Nephron progenitor cell (in vitro differentiated cells): ENCODE measurements at regions not wholly inside any gene's neighbourhood (a gene's known extent, or its start where the extent isn't known, plus 50 kb on each side); places are given as distances from the start of the nearest gene placed in this dataset.
A peak's percentile ranks its signal among the peaks of the same experiment; 100 is the strongest.
"Not testable (repeated sequence)": the region's sequence is repeated elsewhere in the genome, so short reads cannot be mapped to it uniquely, and the experiment has no call there.

Experiments
- DNase-seq: peaks from one replicate; pipeline ENCODE4 v3.0.0; 2021
- H3K27ac Mint-ChIP-seq: 2 replicates; pipeline ENCODE4 v1.8.0; 2021; ENCODE audit warnings: mild to moderate bottlenecking, moderate library complexity, mixed read lengths
- H3K27me3 Mint-ChIP-seq: 2 replicates; pipeline ENCODE4 v1.8.0; 2021; ENCODE audit warnings: mild to moderate bottlenecking, low read depth, mixed read lengths; ENCODE audit not compliant: poor library complexity
- H3K36me3 Mint-ChIP-seq: 2 replicates; pipeline ENCODE4 v1.8.0; 2021; ENCODE audit warnings: low read depth, mixed read lengths
- H3K4me1 Mint-ChIP-seq: 2 replicates; pipeline ENCODE4 v1.8.0; 2021; ENCODE audit warnings: mixed read lengths
- H3K4me3 Mint-ChIP-seq: 2 replicates; pipeline ENCODE4 v1.8.0; 2021; ENCODE audit warnings: mild to moderate bottlenecking, moderate library complexity, mixed read lengths
- H3K9me3 Mint-ChIP-seq: 2 replicates; pipeline ENCODE4 v1.8.0; 2021; ENCODE audit warnings: mild to moderate bottlenecking, moderate library complexity, mixed read lengths
- TF ChIP-seq, protein P1 (sequence below): fragments of 200-600 bp; sonication (generic); IDR thresholded peaks from 2 replicates; pipeline ENCODE4 v1.5.0; 2021; ENCODE audit warnings: antibody characterized with exemption

- H3K4me1 Mint-ChIP-seq: peaks cover 14% of the 10 kb centered on the region
These were observed 1222.1 kb downstream of the OTOL1 start for GRCh38 chr3:162718697-162719096.

DNA sequence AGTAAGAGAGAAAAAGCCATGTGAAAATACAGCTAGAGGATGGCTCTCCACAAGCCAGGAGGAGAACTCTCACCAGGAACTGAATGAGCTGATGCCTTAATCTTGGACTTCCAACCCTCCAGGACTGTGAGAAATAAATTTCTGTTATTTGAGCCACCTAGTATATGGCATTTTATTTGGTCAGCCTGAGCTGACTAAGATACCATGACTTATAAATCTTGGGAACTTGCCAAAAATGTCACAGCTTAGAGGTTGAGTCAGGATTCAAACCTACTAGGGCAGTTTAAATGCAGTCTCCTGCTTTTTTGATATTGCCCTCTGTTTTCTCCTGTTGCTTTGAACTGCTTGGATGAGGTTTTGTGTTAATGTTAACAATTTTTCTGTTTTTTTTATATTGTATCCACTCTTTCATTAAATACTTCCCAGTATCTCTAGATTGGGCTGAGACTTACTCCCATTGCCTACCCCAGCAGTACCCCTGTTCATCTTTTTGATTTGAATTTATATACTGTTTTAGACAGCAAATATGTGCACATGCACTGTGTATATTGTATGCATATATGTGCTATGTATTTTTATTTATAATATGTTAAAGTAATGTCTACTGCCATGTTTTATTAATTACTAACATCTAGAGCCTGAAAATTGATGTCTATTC is 1223.2 kb downstream of the OTOL1 start:
- TF ChIP-seq, protein P1, sequence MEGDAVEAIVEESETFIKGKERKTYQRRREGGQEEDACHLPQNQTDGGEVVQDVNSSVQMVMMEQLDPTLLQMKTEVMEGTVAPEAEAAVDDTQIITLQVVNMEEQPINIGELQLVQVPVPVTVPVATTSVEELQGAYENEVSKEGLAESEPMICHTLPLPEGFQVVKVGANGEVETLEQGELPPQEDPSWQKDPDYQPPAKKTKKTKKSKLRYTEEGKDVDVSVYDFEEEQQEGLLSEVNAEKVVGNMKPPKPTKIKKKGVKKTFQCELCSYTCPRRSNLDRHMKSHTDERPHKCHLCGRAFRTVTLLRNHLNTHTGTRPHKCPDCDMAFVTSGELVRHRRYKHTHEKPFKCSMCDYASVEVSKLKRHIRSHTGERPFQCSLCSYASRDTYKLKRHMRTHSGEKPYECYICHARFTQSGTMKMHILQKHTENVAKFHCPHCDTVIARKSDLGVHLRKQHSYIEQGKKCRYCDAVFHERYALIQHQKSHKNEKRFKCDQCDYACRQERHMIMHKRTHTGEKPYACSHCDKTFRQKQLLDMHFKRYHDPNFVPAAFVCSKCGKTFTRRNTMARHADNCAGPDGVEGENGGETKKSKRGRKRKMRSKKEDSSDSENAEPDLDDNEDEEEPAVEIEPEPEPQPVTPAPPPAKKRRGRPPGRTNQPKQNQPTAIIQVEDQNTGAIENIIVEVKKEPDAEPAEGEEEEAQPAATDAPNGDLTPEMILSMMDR: no peak
- no peak overlapping the region for H3K27ac Mint-ChIP-seq
- no peaks in the 10 kb centered on the region for H3K36me3 Mint-ChIP-seq
- no peaks in the 10 kb centered on the region for H3K27me3 Mint-ChIP-seq
- no peaks in the 10 kb centered on the region for H3K9me3 Mint-ChIP-seq
- DNase-seq: no peak
- H3K4me3 Mint-ChIP-seq: no peak overlapping the region
- H3K4me1 Mint-ChIP-seq: peaks cover 14% of the 10 kb centered on the region

More at GRCh38 chr3:162718697-162719096, 1222.1 kb downstream of the OTOL1 start:
- TF ChIP-seq, protein P1: no peak
- Mint-ChIP-seq H3K4me3 (no peak overlapping the region), H3K27me3 (no peaks in the 10 kb centered on the region), H3K36me3 (no peaks in the 10 kb centered on the region), H3K9me3 (peaks cover under 1% of the 10 kb centered on the region), H3K27ac (no peak overlapping the region)
- no peak for DNase-seq

DNA sequence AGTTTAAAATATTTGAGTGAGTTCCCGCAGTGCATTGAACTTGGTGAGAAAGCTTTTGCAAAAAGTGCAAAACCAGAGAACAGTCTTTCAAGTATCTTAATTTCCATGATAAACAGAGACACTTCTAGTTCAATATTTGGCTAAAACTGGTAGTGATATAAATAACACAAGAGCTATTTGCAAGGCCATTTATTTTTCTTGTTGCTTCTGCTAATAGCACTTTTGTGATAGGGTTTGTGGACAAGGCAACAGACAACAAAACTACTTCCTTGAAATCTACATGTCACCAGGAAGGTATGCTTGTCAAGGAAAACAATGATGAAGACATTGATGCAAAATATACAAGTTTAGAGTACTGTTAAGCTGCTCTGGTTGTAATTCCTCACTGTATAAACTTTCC is 1225.1 kb downstream of the OTOL1 start:
- TF ChIP-seq, protein P1: no peak

GRCh38 chr3:162722337-162722736 is 1225.7 kb downstream of the OTOL1 start:
- DNase-seq: no peak
- Mint-ChIP-seq H3K36me3 (no peaks in the 10 kb centered on the region), H3K27me3 (no peaks in the 10 kb centered on the region), H3K4me1 (peaks cover 14% of the 10 kb centered on the region), H3K9me3 (no peaks in the 10 kb centered on the region), H3K27ac (no peak overlapping the region), H3K4me3 (no peak overlapping the region)
- TF ChIP-seq, protein P1: no peak

More for the DNA sequence above, 1225.1 kb downstream of the OTOL1 start:
- Mint-ChIP-seq H3K36me3 (no peaks in the 10 kb centered on the region), H3K27me3 (no peaks in the 10 kb centered on the region), H3K9me3 (no peaks in the 10 kb centered on the region), H3K4me3 (no peak overlapping the region), H3K27ac (peak overlapping the region; percentile 61), H3K4me1 (peaks cover 14% of the 10 kb centered on the region)
- DNase-seq: no peak

DNA sequence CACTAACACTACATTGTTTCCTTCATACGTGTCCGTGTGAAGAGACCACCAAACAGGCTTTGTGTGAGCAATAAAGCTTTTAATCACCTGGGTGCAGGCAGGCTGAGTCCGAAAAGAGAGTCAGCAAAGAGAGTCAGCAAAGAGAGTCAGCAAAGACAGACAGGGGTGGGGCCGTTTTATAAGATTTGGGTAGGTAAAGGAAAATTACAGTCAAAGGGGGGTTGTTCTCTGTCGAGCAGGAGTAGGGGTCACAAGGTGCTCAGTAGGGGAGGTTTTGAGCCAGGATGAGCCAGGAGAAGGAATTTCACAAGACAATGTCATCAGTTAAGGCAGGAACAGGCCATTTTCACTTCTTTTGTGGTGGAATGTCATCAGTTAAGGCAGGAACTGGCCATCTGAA is 1226.2 kb downstream of the OTOL1 start:
- DNase-seq, H3K27ac Mint-ChIP-seq, H3K36me3 Mint-ChIP-seq, H3K27me3 Mint-ChIP-seq, H3K9me3 Mint-ChIP-seq, H3K4me3 Mint-ChIP-seq: not testable (repeated sequence)
- peaks cover 14% of the 10 kb centered on the region for H3K4me1 Mint-ChIP-seq

DNA sequence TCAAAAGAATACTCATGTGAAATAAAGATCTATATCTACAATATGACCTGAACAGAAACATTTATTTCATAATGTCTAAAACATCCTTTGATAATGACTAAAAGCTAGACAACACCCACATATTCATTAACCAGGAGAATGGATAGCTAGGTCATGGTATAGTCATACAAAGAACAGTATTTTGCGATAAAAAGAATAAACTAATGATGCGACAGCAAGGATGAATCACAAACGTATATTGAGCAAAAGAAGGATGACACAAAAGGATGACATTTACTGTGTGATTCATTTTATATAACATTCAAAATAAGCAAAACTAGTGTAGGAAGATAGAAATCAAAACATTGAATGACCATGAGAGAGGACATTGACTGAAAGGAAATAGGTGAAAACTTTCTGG is 1233.1 kb downstream of the OTOL1 start:
- Mint-ChIP-seq H3K27me3 (peaks cover 5% of the 10 kb centered on the region), H3K27ac (no peak overlapping the region), H3K9me3 (peaks cover 11% of the 10 kb centered on the region), H3K36me3 (no peaks in the 10 kb centered on the region), H3K4me3 (no peak overlapping the region), H3K4me1 (no peaks in the 10 kb centered on the region)
- no peak for DNase-seq
- TF ChIP-seq, protein P1: no peak

GRCh38 chr3:162731961-162732360 is 1235.4 kb downstream of the OTOL1 start:
- H3K4me1 Mint-ChIP-seq, H3K27ac Mint-ChIP-seq, H3K27me3 Mint-ChIP-seq, DNase-seq, H3K36me3 Mint-ChIP-seq, H3K4me3 Mint-ChIP-seq: not testable (repeated sequence)
- H3K9me3 Mint-ChIP-seq: peaks cover 11% of the 10 kb centered on the region
